SK-N-SH (cell line): ENCODE measurements at regions not wholly inside any gene's neighbourhood (a gene's known extent, or its start where the extent isn't known, plus 50 kb on each side); places are given as distances from the start of the nearest gene placed in this dataset.

ENCODE experiments used
- CTCF ChIP-seq: fragments of 200-600 bp; sonication (generic); IDR thresholded peaks from 2 replicates; pipeline ENCODE4 v1.6.1; 2017; ENCODE audit warnings: antibody characterized with exemption, mild to moderate bottlenecking, moderate library complexity
- NFIC ChIP-seq: IDR thresholded peaks from 2 replicates; pipeline ENCODE4 v1.4.0; 2012; ENCODE audit warnings: borderline replicate concordance
- POLR2AphosphoS5 ChIP-seq: IDR thresholded peaks from 2 replicates; pipeline ENCODE4 v1.6.1; 2012; ENCODE audit warnings: low read depth, low read length
- TEAD4 ChIP-seq: IDR thresholded peaks from 2 replicates; pipeline ENCODE4 v1.4.0; 2012; ENCODE audit warnings: mild to moderate bottlenecking, borderline replicate concordance; ENCODE audit not compliant: insufficient read depth
- USF2 ChIP-seq: fragments of 150-350 bp; IDR thresholded peaks from 2 replicates; pipeline ENCODE4 v1.6.1; 2017; ENCODE audit warnings: antibody characterized with exemption, low read length, low read depth, borderline replicate concordance
- YY1 ChIP-seq: IDR thresholded peaks from 2 replicates; pipeline ENCODE4 v1.4.0; 2012; ENCODE audit warnings: low read depth, mild to moderate bottlenecking

GRCh38 chr7:20846791-20847190 lies 60.1 kb upstream of the SP8 start:
- TF ChIP-seq USF2 (no peak), CTCF (no peak), POLR2AphosphoS5 (no peak), YY1 (no peak), NFIC (no peak), TEAD4 (no peak)
